ENCODE measurements at regions not wholly inside any gene's neighbourhood (a gene's known extent, or its start where the extent isn't known, plus 50 kb on each side); places are given as distances from the start of the nearest gene placed in this dataset.

GRCh38 chr9:703392-703791, 138.1 kb upstream of the DMRT1 start:
- no peak overlapping the region for H3K4me3 ChIP-seq (ENCODE audit: low read depth, low read length)
- H3K36me3 ChIP-seq (ENCODE audit: control insufficient read depth in 2 of 2, insufficient read depth in 1 of 2, low read length in 2 of 2): no peaks in the 10 kb centered on the region
- no peaks in the 10 kb centered on the region for H3K9me3 ChIP-seq (ENCODE audit: control insufficient read depth, insufficient read depth, low read depth, low read length)
- POLR2A ChIA-PET: no interaction called here
- H3K4me1 ChIP-seq (ENCODE audit: control insufficient read depth, insufficient read depth, low read length): no peaks in the 10 kb centered on the region
- TF ChIP-seq SCRT1 (tag by site-specific recombination; IDR thresholded peaks at IDR 0.05; ENCODE audit: borderline replicate concordance): no peak
- no peak for TF ChIP-seq ZBTB20 (tag by site-specific recombination; IDR thresholded peaks at IDR 0.05)
- TF ChIP-seq ZSCAN23 (tag by site-specific recombination; IDR thresholded peaks at IDR 0.05): no peak
- TF ChIP-seq ZNF274 (IDR thresholded peaks at IDR 0.05; ENCODE audit: low read length): no peak
- TF ChIP-seq ZNF274 (tag by site-specific recombination; IDR thresholded peaks at IDR 0.05; ENCODE audit: borderline replicate concordance): no peak
- no peak for TF ChIP-seq ZBTB1 (tag by site-specific recombination; IDR thresholded peaks at IDR 0.05)
- no peak for TF ChIP-seq ELK4 (IDR thresholded peaks at IDR 0.05; ENCODE audit: borderline replicate concordance, low read depth, low read length)
- no peak for TF ChIP-seq ZFP37 (tag by site-specific recombination; IDR thresholded peaks at IDR 0.05)
- no peak for TF ChIP-seq ZNF473 (tag by site-specific recombination; IDR thresholded peaks at IDR 0.05)
- no peak for TF ChIP-seq ZNF132 (tag by site-specific recombination; IDR thresholded peaks at IDR 0.05; ENCODE audit: borderline replicate concordance)
- TF ChIP-seq KLF7 (tag by site-specific recombination; IDR thresholded peaks at IDR 0.05; ENCODE audit: borderline replicate concordance): no peak
- CTCF ChIA-PET: interaction anchor here (0.6 to 0.7 kb wide), 3 partner anchors 13 to 202 kb away, joined by 3 to 6 read pairs (median 4); no protein-coding TSS in a partner anchor
- no peak overlapping the region for H3K27ac ChIP-seq (ENCODE audit: extremely low read depth, low read depth, low read length)

- ChIA-PET POLR2A (no interaction called here), CTCF (no interaction called here)
- H3K4me1 ChIP-seq (ENCODE audit: control insufficient read depth, insufficient read depth, low read length): no peaks in the 10 kb centered on the region
- H3K27ac ChIP-seq (ENCODE audit: extremely low read depth, low read depth, low read length): no peak overlapping the region
- H3K4me3 ChIP-seq (ENCODE audit: low read depth, low read length): no peak overlapping the region
- H3K9me3 ChIP-seq (ENCODE audit: control insufficient read depth, insufficient read depth, low read depth, low read length): no peaks in the 10 kb centered on the region
- TF ChIP-seq ZNF398 (tag by site-specific recombination; IDR thresholded peaks at IDR 0.05) (no peak), ZNF555 (tag by site-specific recombination; conservative IDR thresholded peaks at IDR 0.05) (no peak), YY1 (tag by site-specific recombination; IDR thresholded peaks at IDR 0.05) (no peak), YY2 (tag by site-specific recombination; IDR thresholded peaks at IDR 0.05) (no peak), ZNF610 (tag by site-specific recombination; IDR thresholded peaks at IDR 0.05; ENCODE audit: borderline replicate concordance) (no peak), ZNF140 (tag by site-specific recombination; IDR thresholded peaks at IDR 0.05) (no peak), SCRT2 (tag by site-specific recombination; IDR thresholded peaks at IDR 0.05) (no peak), ZNF221 (tag by site-specific recombination; IDR thresholded peaks at IDR 0.05; ENCODE audit: borderline replicate concordance) (no peak), ZNF184 (tag by site-specific recombination; IDR thresholded peaks at IDR 0.05) (no peak), ZNF157 (tag by site-specific recombination; IDR thresholded peaks at IDR 0.05) (no peak), ZBTB48 (tag by site-specific recombination; IDR thresholded peaks at IDR 0.05) (no peak), ZNF302 (tag by site-specific recombination; IDR thresholded peaks at IDR 0.05; ENCODE audit: low read depth) (no peak), ZNF624 (tag by site-specific recombination; IDR thresholded peaks at IDR 0.05) (no peak), ZBTB10 (tag by site-specific recombination; IDR thresholded peaks at IDR 0.05) (no peak), TCF7L2 (IDR thresholded peaks at IDR 0.05; ENCODE audit: borderline replicate concordance, low read depth, low read length) (no peak), ZNF114 (tag by site-specific recombination; IDR thresholded peaks at IDR 0.05) (no peak), ZNF169 (tag by site-specific recombination; IDR thresholded peaks at IDR 0.05) (no peak), ZNF747 (tag by site-specific recombination; IDR thresholded peaks at IDR 0.05) (no peak)
- H3K36me3 ChIP-seq (ENCODE audit: control insufficient read depth in 2 of 2, insufficient read depth in 1 of 2, low read length in 2 of 2): peaks cover 0 to 4% of the 10 kb centered on the region in 2 experiments; a peak in 1 of 3 replicates
These were observed 135.4 kb upstream of the DMRT1 start for GRCh38 chr9:706073-706472.

Data from HEK293 (cell line).